PC-3 (cell line): ENCODE measurements at regions not wholly inside any gene's neighbourhood (a gene's known extent, or its start where the extent isn't known, plus 50 kb on each side); places are given as distances from the start of the nearest gene placed in this dataset.

ENCODE experiments used
- ATAC-seq: fragments of 200-7000 bp; cut with Tn5 transposase; 2 replicates; pipeline ENCODE4 v1.9.1; 2020; ENCODE audit warnings: mild to moderate bottlenecking, moderate library complexity
- BruUV-seq: library from RNA; stranded (reverse); fragments of 400-500 nt; replicated peaks from 2 replicates; lab custom pipeline; 2021; lab: Mats Ljungman, UMichigan
- CTCF ChIA-PET: fragments of 300-600 bp; sonication (Branson Sonifier 250); formaldehyde crosslinking; loops from one replicate; lab custom pipeline; 2022; ENCODE audit warnings: antibody characterized with exemption; lab: Charles Lee
- POLR2A ChIA-PET: fragments of 300-600 bp; sonication (Branson Sonifier 250); formaldehyde crosslinking; loops from one replicate; lab custom pipeline; 2022; ENCODE audit warnings: antibody characterized with exemption; ENCODE audit not compliant: unreplicated experiment; lab: Charles Lee
- DNase-seq: peaks from one replicate; pipeline ENCODE4 v3.0.0-alpha.2; 2015
- H2AFZ ChIP-seq: fragments of 300-600 bp; sonication (generic); 2 replicates; pipeline ENCODE4 v1.6.0; 2016; ENCODE audit warnings: antibody characterized with exemption, low read length
- H3F3A ChIP-seq: fragments of 300-600 bp; sonication (generic); one replicate; pipeline ENCODE4 v1.6.0; 2017; ENCODE audit warnings: antibody characterized with exemption, low read length, control low read depth, mild to moderate bottlenecking; ENCODE audit not compliant: unreplicated experiment
- H3K27ac ChIP-seq: fragments of 300-600 bp; sonication (generic); 2 replicates; pipeline ENCODE4 v1.5.1; 2016; ENCODE audit warnings: mild to moderate bottlenecking, low read length
- H3K27me3 ChIP-seq: fragments of 300-600 bp; sonication (generic); 2 replicates; pipeline ENCODE4 v1.6.1; 2016; ENCODE audit warnings: low read length, mixed read lengths
- H3K36me3 ChIP-seq: fragments of 300-600 bp; sonication (generic); 2 replicates; pipeline ENCODE4 v1.6.1; 2016; ENCODE audit warnings: low read depth, mixed run types, low read length, mixed read lengths
- H3K4me1 ChIP-seq: fragments of 300-600 bp; sonication (generic); 2 replicates; pipeline ENCODE4 v1.5.1; 2016; ENCODE audit warnings: low read length; ENCODE audit not compliant: insufficient read depth
- H3K4me2 ChIP-seq: fragments of 300-600 bp; sonication (generic); 2 replicates; pipeline ENCODE4 v1.6.0; 2016; ENCODE audit warnings: low read length
- H3K4me3 ChIP-seq: fragments of 300-600 bp; sonication (generic); 2 replicates; pipeline ENCODE4 v1.5.1; 2016; ENCODE audit warnings: mild to moderate bottlenecking, low read length, mixed read lengths
- H3K79me2 ChIP-seq: fragments of 300-600 bp; sonication (generic); 2 replicates; pipeline ENCODE4 v1.6.1; 2017; ENCODE audit warnings: low read length, mixed read lengths
- H3K9ac ChIP-seq: fragments of 300-600 bp; sonication (generic); 2 replicates; pipeline ENCODE4 v1.6.0; 2016; ENCODE audit warnings: mild to moderate bottlenecking, low read length
- H3K9me2 ChIP-seq: fragments of 300-600 bp; sonication (generic); replicated peaks from 2 replicates; pipeline ENCODE4 v1.6.1; 2016; ENCODE audit warnings: mixed run types, low read length, mixed read lengths
- H3K9me3 ChIP-seq: fragments of 300-600 bp; sonication (generic); 2 replicates; pipeline ENCODE4 v1.6.1; 2016; ENCODE audit warnings: low read length, mixed read lengths
- H4K20me1 ChIP-seq: fragments of 300-600 bp; sonication (generic); 2 replicates; pipeline ENCODE4 v1.6.1; 2016; ENCODE audit warnings: low read length, mixed read lengths
- EZH2 ChIP-seq: fragments of 300-600 bp; sonication (generic); IDR thresholded peaks from one replicate; pipeline ENCODE4 v1.6.1; 2017; ENCODE audit warnings: antibody characterized with exemption, mild to moderate bottlenecking, low read length; ENCODE audit not compliant: unreplicated experiment
- EZH2phosphoT487 ChIP-seq: fragments of 300-600 bp; sonication (generic); IDR thresholded peaks from 2 replicates; pipeline ENCODE4 v1.6.1; 2018; ENCODE audit warnings: mild to moderate bottlenecking, antibody characterized with exemption, low read length, borderline replicate concordance
- intact Hi-C: fragments of 100-400 bp; cut with micrococcal nuclease; formaldehyde crosslinking; loops from 2 replicates; pipeline ENCODE4 v1.9.0; 2023
- TF ChIP-seq, protein P1 (sequence below): fragments of 300-600 bp; sonication (generic); conservative IDR thresholded peaks from 2 replicates; pipeline ENCODE4 v1.5.1; 2017; ENCODE audit warnings: antibody characterized with exemption, low read depth, mild to moderate bottlenecking, low read length

DNA sequence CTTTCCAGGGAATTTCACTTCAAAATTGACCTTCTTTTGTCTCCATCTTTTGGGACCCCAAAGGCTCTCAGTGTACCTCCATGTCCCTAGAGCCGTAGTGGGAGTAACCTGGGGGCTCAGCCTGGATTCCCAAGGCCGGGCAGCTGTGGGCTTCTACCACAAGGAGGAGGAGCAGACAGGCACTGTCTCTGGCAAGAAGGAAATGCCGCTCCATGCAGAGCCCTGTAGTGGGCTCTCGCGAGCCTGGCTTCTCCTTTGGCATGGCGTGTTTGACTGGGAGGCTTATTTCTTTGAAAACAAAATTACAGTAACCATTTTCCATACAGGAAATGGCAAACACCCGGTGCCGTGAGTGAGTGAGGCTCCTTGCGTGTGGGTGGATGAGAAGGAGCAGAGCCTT, 76.8 kb upstream of the FAM180A start:
- Histone ChIP-seq H2AFZ (no peak overlapping the region), H3K9me2 (no peaks in the 10 kb centered on the region), H3K9me3 (no peaks in the 10 kb centered on the region), H3K36me3 (no peaks in the 10 kb centered on the region), H4K20me1 (no peaks in the 10 kb centered on the region), H3K4me1 (no peaks in the 10 kb centered on the region; the same call in 1 of the 2 replicates), H3K79me2 (no peaks in the 10 kb centered on the region), H3K4me2 (no peak overlapping the region), H3K4me3 (no peak overlapping the region), H3K27me3 (peaks cover 17% of the 10 kb centered on the region), H3F3A (no peaks in the 10 kb centered on the region), H3K27ac (no peak overlapping the region), H3K9ac (no peak overlapping the region)
- ATAC-seq (peak; percentile 50; the same call in 1 of the 2 replicates), DNase-seq (peak; percentile 8)
- TF ChIP-seq, protein P1, sequence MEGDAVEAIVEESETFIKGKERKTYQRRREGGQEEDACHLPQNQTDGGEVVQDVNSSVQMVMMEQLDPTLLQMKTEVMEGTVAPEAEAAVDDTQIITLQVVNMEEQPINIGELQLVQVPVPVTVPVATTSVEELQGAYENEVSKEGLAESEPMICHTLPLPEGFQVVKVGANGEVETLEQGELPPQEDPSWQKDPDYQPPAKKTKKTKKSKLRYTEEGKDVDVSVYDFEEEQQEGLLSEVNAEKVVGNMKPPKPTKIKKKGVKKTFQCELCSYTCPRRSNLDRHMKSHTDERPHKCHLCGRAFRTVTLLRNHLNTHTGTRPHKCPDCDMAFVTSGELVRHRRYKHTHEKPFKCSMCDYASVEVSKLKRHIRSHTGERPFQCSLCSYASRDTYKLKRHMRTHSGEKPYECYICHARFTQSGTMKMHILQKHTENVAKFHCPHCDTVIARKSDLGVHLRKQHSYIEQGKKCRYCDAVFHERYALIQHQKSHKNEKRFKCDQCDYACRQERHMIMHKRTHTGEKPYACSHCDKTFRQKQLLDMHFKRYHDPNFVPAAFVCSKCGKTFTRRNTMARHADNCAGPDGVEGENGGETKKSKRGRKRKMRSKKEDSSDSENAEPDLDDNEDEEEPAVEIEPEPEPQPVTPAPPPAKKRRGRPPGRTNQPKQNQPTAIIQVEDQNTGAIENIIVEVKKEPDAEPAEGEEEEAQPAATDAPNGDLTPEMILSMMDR: peak; percentile 49; the same call in 1 of the 2 replicates
- TF ChIP-seq EZH2: no peak
- ChIA-PET POLR2A (no interaction called here), CTCF (no interaction called here)
- BruUV-seq: no TSS peak
- intact Hi-C loops: no loop called here

DNA sequence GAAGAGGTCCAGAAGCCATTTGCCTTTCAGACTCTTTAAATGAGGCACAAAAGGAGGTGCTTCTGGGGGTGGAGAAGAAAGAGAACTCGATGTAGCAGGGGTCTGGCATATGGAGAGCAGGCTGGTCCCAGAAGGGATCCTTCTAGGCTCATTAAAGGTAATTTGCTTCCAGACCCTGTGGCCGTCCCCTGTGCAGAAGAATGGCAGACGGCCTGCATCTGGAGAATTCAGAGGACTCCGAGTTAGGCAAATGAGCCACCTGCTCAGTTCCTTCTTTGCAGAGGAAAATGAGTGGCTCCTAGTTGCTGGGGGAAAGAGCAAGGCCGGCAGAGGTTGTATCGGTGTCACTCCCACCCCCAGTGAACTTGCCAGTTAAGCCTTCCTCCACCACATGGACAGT, 73.8 kb upstream of the FAM180A start:
- POLR2A ChIA-PET: no interaction called here
- TF ChIP-seq EZH2phosphoT487 (no peak), EZH2 (no peak)
- TF ChIP-seq, protein P1: no peak
- no peaks in the 10 kb centered on the region for H4K20me1 ChIP-seq

DNA sequence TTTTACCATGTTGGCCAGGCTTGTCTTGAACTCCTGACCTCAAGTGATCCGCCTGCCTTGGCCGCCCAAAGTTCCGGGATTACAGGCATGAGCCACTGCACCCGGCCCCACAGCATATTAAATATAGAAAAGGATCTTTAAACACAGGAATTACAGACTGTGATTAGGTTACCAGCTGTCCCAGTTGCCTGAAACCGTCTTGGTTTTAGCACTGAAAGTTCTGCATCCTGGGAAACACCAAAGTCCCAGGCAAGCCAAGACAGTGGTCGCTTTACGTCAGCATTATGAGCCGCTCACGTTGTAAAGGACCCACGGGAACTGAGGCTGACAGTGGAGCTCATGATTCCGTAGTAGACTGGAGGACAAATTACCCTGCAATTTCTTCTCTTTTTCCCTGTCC, 69.0 kb upstream of the FAM180A start:
- no peak for ATAC-seq
- POLR2A ChIA-PET: no interaction called here
- H4K20me1 ChIP-seq: no peaks in the 10 kb centered on the region
- intact Hi-C loops: no loop called here
- DNase-seq: no peak
- no peak overlapping the region for H2AFZ ChIP-seq
- H3K27me3 ChIP-seq: peaks cover 42% of the 10 kb centered on the region
- H3K79me2 ChIP-seq: no peaks in the 10 kb centered on the region
- TF ChIP-seq EZH2 (no peak), EZH2phosphoT487 (no peak)
- TF ChIP-seq, protein P1: no peak
- no peaks in the 10 kb centered on the region for H3K4me1 ChIP-seq
- H3K27ac ChIP-seq: no peak overlapping the region
- H3K9ac ChIP-seq: no peak overlapping the region
- H3K4me3 ChIP-seq: no peak overlapping the region
- no peaks in the 10 kb centered on the region for H3K9me2 ChIP-seq
- H3K9me3 ChIP-seq: no peaks in the 10 kb centered on the region
- CTCF ChIA-PET: no interaction called here
- no peaks in the 10 kb centered on the region for H3F3A ChIP-seq
- H3K36me3 ChIP-seq: no peaks in the 10 kb centered on the region
- H3K4me2 ChIP-seq: no peak overlapping the region
- no TSS peak for BruUV-seq

More for the DNA sequence above, 73.8 kb upstream of the FAM180A start:
- CTCF ChIA-PET: no interaction called here
- Histone ChIP-seq H3K4me3 (no peak overlapping the region), H3K4me2 (no peak overlapping the region), H2AFZ (no peak overlapping the region), H3K36me3 (no peaks in the 10 kb centered on the region), H3K9me2 (no peaks in the 10 kb centered on the region), H3K27ac (no peak overlapping the region), H3K27me3 (peaks cover 28% of the 10 kb centered on the region), H3K9me3 (no peaks in the 10 kb centered on the region), H3K9ac (no peak overlapping the region), H3K4me1 (no peaks in the 10 kb centered on the region; the same call in 1 of the 2 replicates), H3F3A (no peaks in the 10 kb centered on the region), H3K79me2 (no peaks in the 10 kb centered on the region)
- no peak for DNase-seq
- intact Hi-C loops: no loop called here
- BruUV-seq: no TSS peak
- no peak for ATAC-seq
